ENCODE measurements at regions not wholly inside any gene's neighbourhood (a gene's known extent, or its start where the extent isn't known, plus 50 kb on each side); places are given as distances from the start of the nearest gene placed in this dataset.

- TF ChIP-seq, protein P1, sequence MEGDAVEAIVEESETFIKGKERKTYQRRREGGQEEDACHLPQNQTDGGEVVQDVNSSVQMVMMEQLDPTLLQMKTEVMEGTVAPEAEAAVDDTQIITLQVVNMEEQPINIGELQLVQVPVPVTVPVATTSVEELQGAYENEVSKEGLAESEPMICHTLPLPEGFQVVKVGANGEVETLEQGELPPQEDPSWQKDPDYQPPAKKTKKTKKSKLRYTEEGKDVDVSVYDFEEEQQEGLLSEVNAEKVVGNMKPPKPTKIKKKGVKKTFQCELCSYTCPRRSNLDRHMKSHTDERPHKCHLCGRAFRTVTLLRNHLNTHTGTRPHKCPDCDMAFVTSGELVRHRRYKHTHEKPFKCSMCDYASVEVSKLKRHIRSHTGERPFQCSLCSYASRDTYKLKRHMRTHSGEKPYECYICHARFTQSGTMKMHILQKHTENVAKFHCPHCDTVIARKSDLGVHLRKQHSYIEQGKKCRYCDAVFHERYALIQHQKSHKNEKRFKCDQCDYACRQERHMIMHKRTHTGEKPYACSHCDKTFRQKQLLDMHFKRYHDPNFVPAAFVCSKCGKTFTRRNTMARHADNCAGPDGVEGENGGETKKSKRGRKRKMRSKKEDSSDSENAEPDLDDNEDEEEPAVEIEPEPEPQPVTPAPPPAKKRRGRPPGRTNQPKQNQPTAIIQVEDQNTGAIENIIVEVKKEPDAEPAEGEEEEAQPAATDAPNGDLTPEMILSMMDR (conservative IDR thresholded peaks at IDR 0.05 in 1 of 2, IDR thresholded peaks at IDR 0.05 in 1 of 2; ENCODE audit: low read depth in 1 of 2, low read length in 2 of 2) = no peak
- no peak for TF ChIP-seq EZH2 (IDR thresholded peaks at IDR 0.05; ENCODE audit: low read length, missing control alignments)
These were observed 168.2 kb upstream of the CTNND2 start for GRCh38 chr5:12072441-12072840.

All from fibroblast of lung (primary cell).